ENCODE measurements at regions not wholly inside any gene's neighbourhood (a gene's known extent, or its start where the extent isn't known, plus 50 kb on each side); places are given as distances from the start of the nearest gene placed in this dataset.
A peak's percentile ranks its signal among the peaks of the same experiment; 100 is the strongest.
"Not testable (repeated sequence)": the region's sequence is repeated elsewhere in the genome, so short reads cannot be mapped to it uniquely, and the experiment has no call there.

- DNase-seq = no peak
Observed at GRCh38 chr12:114616081-114616480, 67.9 kb downstream of the TBX3 start.

DNA sequence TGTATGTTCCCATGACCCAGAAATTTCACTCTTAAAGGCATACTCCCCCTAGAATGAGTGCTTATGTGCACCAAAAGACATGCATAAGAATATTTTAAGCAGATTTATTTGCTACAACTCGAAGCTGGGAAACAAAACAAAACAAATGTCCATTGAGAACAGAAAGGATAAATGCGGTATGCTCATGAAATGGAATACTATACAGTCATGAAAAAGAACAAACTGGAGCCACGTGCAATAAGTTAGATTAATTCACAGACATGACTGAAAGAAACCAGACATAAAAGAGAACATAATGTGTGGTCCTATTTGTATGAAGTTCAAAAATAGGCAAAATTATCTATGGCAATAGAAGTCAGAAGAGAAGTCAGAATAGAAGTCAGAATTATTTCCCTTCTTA lies 69.9 kb downstream of the TBX3 start:
- no peak for DNase-seq

GRCh38 chr12:114612062-114612461 lies 71.9 kb downstream of the TBX3 start:
- DNase-seq = no peak

GRCh38 chr12:114611145-114612018 lies 72.6 kb downstream of the TBX3 start:
- no peak for DNase-seq

DNA sequence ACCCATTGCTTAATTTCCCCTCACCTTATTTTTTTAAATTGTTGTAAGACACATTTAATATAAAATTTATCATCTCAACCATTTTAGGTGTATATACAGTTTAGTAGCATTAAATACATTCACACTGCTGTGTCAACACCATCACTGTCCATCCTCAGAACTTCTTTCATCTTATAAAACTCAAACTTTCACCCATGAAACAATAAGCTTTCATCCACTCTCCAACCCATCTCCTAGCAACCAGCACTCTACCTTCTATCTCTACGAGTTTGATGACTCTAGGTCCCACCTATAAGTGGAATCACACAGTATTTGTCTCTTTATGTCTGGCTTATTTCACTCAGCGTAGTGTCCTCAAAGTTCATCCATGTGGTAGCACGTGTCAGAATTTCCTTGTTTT lies 75.5 kb downstream of the TBX3 start:
- no peak for DNase-seq

DNA sequence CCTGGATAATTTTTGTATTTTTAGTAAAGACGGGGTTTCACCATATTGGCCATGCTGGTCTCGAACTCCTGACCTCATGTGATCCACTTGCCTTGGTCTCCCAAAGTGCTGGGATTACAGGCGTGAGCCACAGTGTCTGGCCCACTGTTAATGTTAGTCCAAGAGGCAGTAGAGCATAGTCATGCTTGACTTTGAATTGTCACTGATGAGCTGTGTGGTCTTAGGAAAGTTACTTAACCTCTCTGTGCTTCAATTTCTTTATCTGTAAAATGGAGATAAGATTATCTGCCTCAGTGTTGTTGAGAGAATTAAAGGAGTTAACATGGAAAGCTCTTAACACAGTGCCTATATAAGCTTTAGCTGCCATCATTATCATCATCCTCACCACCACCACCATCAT lies 78.1 kb downstream of the TBX3 start:
- no peak for DNase-seq

DNA sequence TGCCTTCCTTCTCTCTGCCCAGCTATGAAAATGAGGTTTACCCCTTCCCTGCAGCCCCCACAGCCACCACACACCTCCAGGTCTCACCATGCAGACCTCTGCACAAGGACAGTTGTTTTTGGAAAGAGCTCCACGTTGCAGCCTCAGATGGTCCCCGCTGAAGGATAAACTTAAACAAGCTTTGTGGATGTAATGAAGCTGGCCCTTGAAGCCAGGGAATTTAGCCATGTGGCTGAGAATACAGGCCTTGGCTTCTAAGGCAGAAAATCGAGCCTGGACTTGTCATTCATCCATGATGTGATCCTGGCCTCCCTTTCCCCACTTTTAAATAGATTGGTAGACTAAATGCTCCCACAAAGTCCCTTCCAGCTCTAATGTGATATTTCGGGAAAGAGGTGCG lies 79.4 kb downstream of the TBX3 start:
- DNase-seq = no peak

DNA sequence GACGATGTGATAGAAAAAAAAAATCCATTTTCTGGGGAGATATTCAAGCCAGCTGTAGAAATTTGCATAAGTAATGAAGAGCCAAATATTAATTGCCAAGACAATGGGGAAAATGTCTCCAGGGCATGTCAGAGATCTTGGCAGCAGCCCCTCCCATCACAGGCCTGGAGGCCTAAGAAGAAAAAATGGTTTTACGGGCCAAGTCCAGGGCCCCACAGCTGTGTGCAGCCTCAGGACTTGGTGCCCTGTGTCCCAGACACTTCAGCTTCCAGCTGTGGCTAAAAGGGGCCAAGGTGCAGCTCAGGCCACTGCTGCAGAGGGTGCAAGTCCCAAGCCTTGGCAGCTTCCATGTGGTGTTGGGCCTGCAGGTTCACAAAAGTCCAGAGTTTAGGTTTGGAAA lies 83.4 kb downstream of the TBX3 start:
- DNase-seq = not testable (repeated sequence)

GRCh38 chr12:114598111-114598510 lies 85.9 kb downstream of the TBX3 start:
- no peak for DNase-seq

- no peak for DNase-seq
Observed at GRCh38 chr12:114592946-114593345, 91.0 kb downstream of the TBX3 start.

- DNase-seq = no peak
Observed at GRCh38 chr12:114588061-114588460, 95.9 kb downstream of the TBX3 start.

GRCh38 chr12:114580306-114580705 lies 103.7 kb downstream of the TBX3 start:
- DNase-seq = no peak

GRCh38 chr12:114579389-114579788 lies 104.6 kb downstream of the TBX3 start:
- no peak for DNase-seq

DNA sequence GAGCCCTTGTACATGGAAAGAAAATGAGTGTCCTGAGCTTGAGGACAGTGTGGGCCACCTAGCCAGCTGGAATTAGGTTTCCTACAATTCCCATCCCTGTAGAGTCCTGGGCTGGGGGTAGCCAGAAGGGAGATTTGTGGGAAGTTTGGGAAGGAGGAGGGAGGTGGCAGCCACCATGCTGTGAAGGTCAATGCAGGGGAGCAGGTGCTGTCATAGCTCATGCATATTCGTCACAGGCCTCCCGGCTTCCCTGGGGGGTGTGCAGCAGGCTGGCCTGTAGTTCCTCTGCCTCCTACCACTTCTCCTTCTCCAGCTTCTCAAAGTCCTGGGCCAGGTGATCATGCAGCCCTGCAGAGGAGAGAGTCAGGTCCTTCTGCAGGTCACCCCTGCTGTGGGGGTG lies 121.3 kb downstream of the TBX3 start:
- DNase-seq = no peak

DNA sequence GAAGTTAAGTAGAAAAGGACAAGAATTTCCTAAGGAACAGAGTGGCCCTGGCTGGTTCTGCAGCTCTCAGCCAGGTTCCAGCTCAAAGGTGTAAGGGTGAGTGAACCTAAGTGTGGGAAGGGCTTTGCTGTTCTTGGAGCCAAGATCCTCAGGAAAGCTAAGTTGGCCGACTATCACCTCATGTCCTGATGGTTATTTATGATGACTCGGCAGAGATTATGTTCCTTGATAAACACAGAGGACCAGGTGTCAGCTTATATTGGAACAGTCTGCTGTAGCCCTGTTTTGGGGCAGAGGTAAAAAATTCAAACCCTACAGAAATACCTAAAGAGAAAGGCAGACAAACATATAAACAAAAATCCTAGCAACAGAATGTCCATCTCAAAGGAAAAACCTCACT lies 128.5 kb downstream of the TBX3 start:
- no peak for DNase-seq

DNA sequence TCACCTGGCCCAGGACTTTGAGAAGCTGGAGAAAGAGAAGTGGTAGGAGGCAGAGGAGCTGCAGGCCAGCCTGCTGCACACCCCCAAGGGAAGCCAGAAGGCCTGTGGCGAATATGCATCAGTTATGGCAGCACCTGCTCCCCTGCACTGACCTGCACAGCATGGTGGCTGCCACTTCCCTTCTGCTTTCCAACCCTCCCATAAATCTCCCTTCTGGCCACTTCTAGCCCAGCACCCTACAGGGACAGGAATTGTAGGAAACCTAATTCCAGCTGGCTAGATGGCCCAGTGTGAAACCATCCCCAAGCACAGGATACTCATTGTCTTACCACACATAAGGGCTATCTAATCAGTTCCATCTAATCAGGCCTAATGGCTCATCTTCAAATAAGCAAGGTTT lies 136.3 kb downstream of the TBX3 start:
- DNase-seq = no peak

- no peak for DNase-seq
Observed at GRCh38 chr12:114530417-114530816, 124.5 kb upstream of the TBX5 start.

DNA sequence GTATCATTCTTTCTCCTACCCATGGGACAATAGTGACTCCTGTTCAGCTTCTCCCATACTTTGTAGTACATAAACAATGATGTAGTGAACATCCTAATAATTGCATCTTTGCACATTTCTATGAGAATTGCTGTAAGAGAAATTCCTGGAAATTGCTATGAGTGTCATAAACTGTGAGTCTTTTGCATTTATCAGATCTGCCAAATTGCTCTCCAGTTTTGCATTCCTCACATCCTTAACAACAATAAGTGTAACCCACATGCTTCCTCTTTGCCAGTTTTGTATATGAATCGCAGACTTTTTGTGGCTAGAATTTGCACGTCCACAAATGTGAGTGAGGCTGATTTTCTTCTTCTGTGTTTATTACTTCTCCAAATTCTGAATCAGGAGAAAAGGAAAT lies 124.0 kb upstream of the TBX5 start:
- no peak for DNase-seq

- DNase-seq = no peak
Observed at GRCh38 chr12:114528766-114529165, 122.8 kb upstream of the TBX5 start.

DNA sequence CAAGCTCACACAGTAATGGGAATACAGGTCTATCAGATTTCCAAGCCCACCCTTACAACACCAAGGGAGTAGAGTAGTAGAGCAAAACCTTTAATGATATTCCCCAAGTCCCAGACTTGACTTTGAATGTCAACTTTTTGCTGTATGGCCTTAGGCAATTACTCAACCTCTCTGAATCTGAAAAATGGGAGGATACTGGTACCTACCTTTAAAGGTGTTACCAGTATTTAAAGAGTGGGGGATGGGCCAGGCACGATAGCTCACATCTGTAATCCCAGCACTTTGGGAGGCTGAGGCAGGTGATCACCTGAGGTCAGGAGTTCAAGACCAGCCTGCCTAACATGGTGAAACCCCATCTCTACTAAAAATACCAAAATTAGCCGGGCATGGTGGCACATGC lies 115.2 kb upstream of the TBX5 start:
- DNase-seq = not testable (repeated sequence)

DNA sequence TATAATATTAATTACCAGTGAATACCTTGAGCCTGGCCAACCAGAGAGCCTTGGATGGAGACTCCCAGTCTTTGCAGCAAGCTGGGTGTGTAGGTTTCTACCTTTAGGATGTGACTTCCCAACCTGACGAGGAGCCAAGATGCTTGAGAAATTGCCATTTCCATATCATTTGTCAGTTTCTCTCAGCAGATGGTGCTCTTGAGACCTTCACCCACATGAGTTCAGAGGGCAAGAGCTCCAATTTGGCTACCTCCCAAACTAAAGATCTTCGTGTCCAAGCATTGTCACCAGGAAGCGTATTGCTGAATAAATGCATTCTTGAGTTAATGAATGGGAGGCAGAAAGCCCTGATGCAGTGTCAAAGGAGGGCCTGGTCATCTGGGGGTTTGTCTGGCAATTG lies 106.4 kb upstream of the TBX5 start:
- DNase-seq = no peak

DNA sequence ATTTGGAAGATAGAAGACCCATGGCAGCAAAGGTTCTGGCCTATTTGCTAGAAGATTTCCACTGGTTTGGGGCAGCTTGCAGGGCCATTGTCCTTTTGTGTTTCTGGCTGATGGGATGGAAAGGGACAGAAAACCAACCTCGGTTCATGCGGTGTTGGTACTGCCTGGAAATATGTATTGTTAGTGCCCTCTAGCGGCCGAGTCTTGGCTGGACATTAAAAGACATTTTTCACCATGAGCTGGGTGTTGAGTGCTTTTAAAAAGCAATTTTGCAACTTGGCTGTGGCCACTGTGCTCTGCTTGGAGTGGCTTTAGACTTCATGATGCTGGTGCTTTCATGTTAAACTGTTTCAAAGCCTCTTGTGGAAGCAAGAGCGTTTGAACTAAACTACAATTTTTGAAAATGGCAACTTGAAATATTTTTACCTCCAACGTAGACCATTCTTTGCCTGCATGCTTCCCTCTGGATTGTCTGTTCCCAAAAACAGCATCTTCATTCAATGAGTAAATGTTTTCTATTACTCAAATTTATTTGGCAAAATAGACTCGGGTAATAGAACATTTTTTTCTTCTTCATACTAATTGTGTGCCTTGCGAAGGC lies 102.7 kb upstream of the TBX5 start:
- DNase-seq = peak; percentile 58

- DNase-seq = no peak
Observed at GRCh38 chr12:114506651-114507050, 100.7 kb upstream of the TBX5 start.

DNA sequence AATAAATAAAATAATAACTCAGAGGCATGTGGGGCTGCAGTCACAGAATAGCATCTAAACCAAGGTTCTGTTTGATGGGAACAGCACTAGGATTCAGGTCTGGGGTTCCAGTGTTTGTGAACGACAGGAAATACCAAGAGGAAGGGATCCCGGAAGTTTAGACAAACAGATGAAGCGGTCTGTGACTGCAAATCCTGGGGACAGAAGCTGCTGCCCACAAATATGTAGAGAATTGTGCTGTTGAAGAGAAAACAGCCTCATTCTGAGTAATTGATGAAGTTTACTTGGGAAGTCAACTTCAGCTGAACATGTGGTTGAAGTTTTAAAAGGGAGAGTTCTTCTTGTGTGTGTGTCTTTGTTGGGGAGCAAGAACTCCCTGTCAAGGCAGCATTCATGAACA lies 98.4 kb upstream of the TBX5 start:
- DNase-seq = no peak

GRCh38 chr12:114501474-114501807 lies 95.5 kb upstream of the TBX5 start:
- no peak for DNase-seq

All from activated CD4-positive, alpha-beta T cell treated with anti-CD3 and anti-CD28 coated beads, Interleukin-2, amount 50 U/mL, for 16 hours (primary cell).